ENCODE measurements at regions not wholly inside any gene's neighbourhood (a gene's known extent, or its start where the extent isn't known, plus 50 kb on each side); places are given as distances from the start of the nearest gene placed in this dataset.

- TF ChIP-seq CTCF (IDR thresholded peaks at IDR 0.05) (no peak), POLR2A (IDR thresholded peaks at IDR 0.05) (no peak)
Observed at GRCh38 chr13:84668637-84669036, 786.4 kb upstream of the SLITRK1 start.
